HG03342 (cell line): ENCODE measurements at regions not wholly inside any gene's neighbourhood (a gene's known extent, or its start where the extent isn't known, plus 50 kb on each side); places are given as distances from the start of the nearest gene placed in this dataset.
"Not testable (repeated sequence)": the region's sequence is repeated elsewhere in the genome, so short reads cannot be mapped to it uniquely, and the experiment has no call there.

ENCODE experiments used
- ATAC-seq: cut with Tn5 transposase; IDR thresholded peaks from one replicate; pipeline ENCODE4 v1.9.1; 2021; ENCODE audit warnings: mild to moderate bottlenecking, moderate library complexity; ENCODE audit not compliant: unreplicated experiment

- ATAC-seq, result no peak
These were observed 1064.0 kb upstream of the SLIT2 start for GRCh38 chr4:19187691-19188090.

GRCh38 chr4:19187096-19187495 lies 1064.6 kb upstream of the SLIT2 start:
- no peak for ATAC-seq

DNA sequence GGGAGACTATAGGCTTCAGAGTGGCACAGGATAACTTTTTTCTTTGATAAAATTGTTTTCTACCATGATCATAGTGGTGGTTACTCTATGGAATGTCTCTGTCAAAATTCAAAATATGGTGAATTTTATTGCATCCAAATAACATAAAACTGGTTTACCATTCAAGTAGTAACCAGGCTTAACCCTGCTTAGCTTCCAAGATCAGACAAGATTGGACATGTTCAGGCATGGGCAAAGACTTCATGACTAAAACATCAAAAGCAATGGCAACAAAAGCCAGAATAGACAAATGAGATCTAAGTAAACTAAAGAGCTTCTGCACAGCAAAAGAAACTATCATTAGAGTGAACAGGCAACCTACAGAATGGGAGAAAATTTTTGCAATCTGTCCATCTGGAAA lies 1070.1 kb upstream of the SLIT2 start:
- ATAC-seq, result not testable (repeated sequence)

DNA sequence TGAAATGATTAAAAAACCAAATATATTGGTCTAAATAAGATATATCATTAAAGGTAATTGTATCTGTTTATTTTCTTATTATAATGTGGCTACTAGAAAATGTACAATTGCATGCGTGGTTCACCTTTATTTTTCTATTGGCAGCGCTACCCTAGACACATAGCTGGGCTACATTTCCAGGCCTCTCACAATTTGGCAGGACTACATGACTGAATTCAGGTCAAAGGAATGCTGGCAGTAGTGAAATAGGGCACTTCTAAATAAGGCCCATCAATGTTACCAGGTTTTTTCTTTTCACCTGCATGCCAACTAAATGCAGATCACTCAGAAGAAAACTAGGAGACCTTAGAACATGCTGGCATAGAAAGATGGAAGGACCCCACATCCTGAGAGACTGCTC lies 1072.9 kb upstream of the SLIT2 start:
- ATAC-seq, result no peak

GRCh38 chr4:19177616-19178015 lies 1074.1 kb upstream of the SLIT2 start:
- no peak for ATAC-seq

- ATAC-seq, result no peak
These were observed 1079.9 kb upstream of the SLIT2 start for GRCh38 chr4:19171832-19172231.

- no peak for ATAC-seq
These were observed 1084.4 kb upstream of the SLIT2 start for GRCh38 chr4:19167311-19167710.

DNA sequence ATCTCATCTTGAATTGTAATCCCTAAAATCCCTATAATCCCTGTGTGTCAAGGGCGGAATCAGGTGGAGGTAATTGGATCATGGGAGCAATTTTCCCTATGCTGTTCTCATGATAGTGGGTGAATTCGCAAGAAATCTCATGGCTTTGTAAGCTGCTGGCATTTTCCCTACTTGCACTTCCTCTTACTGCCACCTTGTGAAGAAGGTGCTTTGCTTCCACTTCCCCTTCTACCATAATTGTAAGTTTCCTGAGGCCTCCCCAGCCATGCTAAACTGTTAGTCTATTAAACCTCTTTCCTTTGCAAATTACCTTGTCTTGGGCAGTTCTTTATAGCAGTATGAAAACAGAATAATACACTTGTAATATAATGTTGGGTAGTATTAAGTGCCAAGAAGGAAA lies 1087.4 kb upstream of the SLIT2 start:
- ATAC-seq, result no peak

GRCh38 chr4:19159874-19160273 lies 1091.8 kb upstream of the SLIT2 start:
- no peak for ATAC-seq

DNA sequence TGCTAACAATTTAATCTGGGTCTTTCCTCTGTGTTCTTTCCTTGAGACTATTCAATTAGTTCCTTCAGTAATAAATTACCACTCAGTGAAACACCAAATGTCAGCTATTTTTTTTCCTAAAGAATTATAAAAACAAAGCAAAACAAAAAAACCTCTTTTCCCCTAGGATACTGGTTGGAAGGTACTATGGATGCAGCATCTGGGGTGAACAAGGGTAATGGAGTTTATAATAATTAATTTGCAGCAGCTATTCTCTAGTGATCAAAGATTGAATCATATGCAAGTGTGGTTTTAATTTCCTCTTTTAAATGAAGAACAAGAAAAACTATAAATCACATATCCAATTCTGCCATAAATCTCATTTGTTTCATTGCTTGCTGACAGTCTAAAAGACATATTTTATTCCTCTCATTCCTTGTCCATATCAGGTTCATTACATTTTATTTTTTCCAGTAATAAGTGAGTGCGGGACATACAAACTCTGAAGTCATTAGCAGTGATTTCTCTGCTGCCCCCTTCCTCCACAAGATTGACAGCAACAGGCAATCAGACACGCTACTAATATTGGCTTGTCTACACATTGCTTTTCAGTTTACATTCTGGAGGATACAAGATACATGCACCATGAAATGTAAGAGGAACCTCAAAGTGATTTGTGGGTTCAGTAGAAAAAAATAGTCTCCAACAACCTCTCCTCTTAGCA lies 1093.4 kb upstream of the SLIT2 start:
- ATAC-seq, result no peak

GRCh38 chr4:19156786-19157185 lies 1094.9 kb upstream of the SLIT2 start:
- ATAC-seq, result no peak

GRCh38 chr4:19155568-19155967 lies 1096.1 kb upstream of the SLIT2 start:
- no peak for ATAC-seq

GRCh38 chr4:19154267-19154666 lies 1097.4 kb upstream of the SLIT2 start:
- ATAC-seq, result not testable (repeated sequence)

GRCh38 chr4:19152264-19152663 lies 1099.4 kb upstream of the SLIT2 start:
- no peak for ATAC-seq

DNA sequence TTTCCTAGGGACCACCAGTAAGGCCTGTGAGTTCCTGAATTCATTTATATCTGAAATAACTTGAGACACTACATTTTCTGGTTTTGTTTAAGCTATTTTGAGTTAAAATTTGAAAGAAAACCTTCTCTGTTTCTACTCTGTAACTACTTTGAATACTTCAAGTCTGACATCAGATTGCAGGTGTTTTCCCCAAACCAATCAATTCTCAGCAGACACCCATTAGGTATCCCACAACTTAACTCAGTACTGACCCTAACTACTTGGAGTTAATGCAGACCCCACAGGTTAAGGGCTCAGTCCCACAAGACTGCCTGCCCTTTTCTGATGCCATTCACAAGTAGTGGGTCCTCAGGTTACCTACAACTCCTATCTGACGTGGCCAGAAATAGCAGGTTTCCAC lies 1100.0 kb upstream of the SLIT2 start:
- no peak for ATAC-seq

GRCh38 chr4:19146038-19146437 lies 1105.7 kb upstream of the SLIT2 start:
- ATAC-seq, result no peak

GRCh38 chr4:19135895-19136633 lies 1114.5 kb upstream of the LCORL start:
- ATAC-seq, result no peak

DNA sequence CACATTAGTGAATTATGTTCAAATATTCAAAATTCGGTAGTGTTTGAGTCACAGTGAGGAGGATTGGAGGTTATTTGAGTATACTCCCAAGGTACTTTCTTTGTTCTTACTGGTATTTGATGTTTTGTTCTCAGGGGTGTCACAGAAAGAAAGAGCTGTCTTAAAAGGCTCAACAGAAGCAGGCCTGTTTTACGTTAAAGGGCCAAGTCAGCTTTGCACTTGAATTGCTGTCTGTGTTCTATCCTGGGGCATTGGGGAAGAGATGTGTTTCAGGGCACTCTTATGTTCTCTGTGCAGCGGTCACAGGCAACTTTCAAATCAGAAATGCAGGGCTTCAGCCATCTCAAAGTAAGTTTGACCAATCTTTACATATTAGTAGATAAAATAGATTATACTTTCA lies 1113.1 kb upstream of the LCORL start:
- no peak for ATAC-seq

GRCh38 chr4:19133315-19133714 lies 1111.8 kb upstream of the LCORL start:
- ATAC-seq, result no peak

DNA sequence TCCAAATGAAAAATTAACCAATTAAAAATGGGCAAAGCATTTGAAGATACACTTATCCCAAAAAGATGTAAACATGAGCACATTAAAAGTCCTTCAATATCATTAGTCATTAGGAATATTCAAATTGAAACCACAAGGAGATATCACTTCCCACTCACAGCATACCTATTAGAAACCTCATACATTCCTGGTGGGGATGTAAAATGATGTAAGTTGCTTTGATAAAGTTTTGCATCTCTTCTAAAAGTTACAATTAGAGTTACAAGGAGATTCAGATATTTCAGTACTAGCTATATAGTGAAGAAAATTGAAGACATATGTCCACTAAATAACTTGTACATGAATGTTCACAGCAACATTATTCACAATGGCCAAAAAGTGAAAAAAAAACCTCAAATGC lies 1109.3 kb upstream of the LCORL start:
- ATAC-seq, result no peak

DNA sequence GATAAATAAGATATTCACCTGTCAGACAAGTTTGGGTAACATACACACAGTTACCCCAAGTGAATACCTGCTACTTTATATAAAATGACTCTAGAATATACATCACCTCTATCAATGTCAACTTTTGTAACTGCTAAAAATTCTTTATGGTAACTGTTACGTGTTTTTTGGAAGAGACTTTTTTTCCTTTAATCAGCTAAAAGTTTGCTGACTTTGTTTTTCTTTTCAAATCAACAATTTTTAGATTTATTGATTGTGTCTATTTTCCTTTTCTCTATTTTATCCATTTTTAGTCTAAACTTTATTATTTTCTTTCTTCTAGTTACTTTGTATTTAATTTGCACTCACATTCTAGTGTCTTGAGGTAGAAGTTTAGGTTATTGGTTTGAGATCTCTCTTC lies 1106.6 kb upstream of the LCORL start:
- ATAC-seq, result no peak

- ATAC-seq, result no peak
These were observed 1105.3 kb upstream of the LCORL start for GRCh38 chr4:19126903-19127302.

GRCh38 chr4:19123681-19124080 lies 1102.1 kb upstream of the LCORL start:
- ATAC-seq, result no peak
